IPS DF 19.7 (cell line): ENCODE measurements at regions not wholly inside any gene's neighbourhood (a gene's known extent, or its start where the extent isn't known, plus 50 kb on each side); places are given as distances from the start of the nearest gene placed in this dataset.
"Not testable (repeated sequence)": the region's sequence is repeated elsewhere in the genome, so short reads cannot be mapped to it uniquely, and the experiment has no call there.

Experiments used
- DNase-seq: peaks from one replicate; pipeline ENCODE4 v3.0.0-alpha.2; 2013; ENCODE audit warnings: low read depth, low spot score

GRCh38 chr5:84790406-84790805 lies 405.7 kb upstream of the EDIL3 start:
- DNase-seq: no peak

DNA sequence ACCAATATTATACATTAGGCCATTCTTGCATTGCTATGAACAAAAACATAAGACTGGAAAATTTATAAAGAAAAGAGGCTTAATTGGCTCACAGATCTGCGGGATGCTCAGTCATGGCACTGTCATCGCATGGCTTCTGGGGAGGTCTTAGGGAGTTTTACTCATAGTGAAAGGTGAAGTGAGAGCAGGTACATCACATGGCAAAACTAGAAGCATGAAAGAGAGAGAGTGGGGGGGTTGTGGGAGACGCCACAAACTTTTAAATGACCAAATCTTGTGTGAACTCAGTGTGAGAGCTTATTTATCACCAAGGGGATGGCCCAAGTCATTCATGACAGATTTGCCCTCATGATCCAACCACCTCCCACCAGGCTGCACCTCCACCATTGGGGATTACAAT lies 398.3 kb upstream of the EDIL3 start:
- DNase-seq: no peak

- DNase-seq: no peak
These were observed 394.5 kb upstream of the EDIL3 start for GRCh38 chr5:84779186-84779585.

DNA sequence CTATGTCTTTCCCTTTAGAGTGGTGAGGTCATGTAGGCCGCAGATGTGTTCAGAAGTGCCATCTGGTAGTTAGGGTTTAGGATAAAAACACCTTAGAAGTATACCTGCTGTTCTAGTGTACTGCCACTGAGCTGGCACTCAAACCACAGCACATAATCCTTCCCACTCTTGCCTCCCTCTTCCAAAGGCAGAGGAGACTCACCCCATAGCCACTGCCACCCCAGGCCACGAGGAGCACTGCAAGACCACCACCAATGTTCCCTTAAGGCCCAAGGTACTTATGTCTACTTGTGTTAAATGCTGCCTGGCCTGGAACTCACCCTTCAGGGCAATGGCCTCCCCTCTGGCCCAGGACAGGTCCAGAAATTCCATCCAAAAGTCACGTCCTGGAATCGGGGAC lies 379.5 kb upstream of the EDIL3 start:
- no peak for DNase-seq

DNA sequence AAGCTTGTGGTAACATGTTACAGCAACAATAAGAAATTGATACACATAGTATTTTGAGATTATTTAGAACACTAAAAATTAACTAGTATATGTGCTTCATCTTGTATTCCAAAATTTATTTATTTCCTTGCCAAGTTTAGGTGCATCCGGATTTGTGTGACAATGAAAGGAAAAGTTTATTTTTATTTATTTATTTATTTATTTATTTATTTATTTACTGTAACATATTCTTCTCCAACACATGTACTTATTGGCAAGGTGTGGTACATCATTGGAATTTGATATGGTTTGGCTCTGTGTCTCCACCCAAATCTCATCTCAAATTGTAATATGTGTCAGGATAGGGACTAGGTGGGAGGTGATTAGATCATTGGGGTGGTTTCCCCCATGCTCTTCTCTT lies 373.3 kb upstream of the EDIL3 start:
- DNase-seq: no peak

- DNase-seq: no peak
These were observed 368.1 kb upstream of the EDIL3 start for GRCh38 chr5:84752780-84753179.

DNA sequence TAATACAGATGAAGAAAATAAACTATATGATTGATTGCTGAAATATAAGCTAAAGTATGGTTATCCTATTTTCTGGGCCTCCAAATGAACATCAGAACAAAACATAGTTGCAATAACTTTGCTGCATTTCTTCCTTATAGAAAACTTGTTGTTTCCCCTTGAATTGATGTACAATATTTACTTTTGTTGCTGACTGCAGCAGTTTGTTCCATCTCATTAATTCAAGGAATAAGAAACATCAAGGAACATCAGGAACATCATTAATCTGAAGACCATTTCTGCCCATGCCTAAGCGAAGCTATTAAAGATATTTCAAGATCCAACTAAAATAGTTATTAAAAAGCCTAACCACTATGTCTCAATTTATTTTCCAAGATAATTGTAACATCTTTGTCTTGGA lies 363.6 kb upstream of the EDIL3 start:
- DNase-seq: no peak

GRCh38 chr5:84746280-84746679 lies 361.6 kb upstream of the EDIL3 start:
- not testable (repeated sequence) for DNase-seq

GRCh38 chr5:84741056-84741455 lies 356.4 kb upstream of the EDIL3 start:
- DNase-seq: no peak

- no peak for DNase-seq
These were observed 344.6 kb upstream of the EDIL3 start for GRCh38 chr5:84729326-84729725.

GRCh38 chr5:84727708-84728107 lies 343.0 kb upstream of the EDIL3 start:
- no peak for DNase-seq

DNA sequence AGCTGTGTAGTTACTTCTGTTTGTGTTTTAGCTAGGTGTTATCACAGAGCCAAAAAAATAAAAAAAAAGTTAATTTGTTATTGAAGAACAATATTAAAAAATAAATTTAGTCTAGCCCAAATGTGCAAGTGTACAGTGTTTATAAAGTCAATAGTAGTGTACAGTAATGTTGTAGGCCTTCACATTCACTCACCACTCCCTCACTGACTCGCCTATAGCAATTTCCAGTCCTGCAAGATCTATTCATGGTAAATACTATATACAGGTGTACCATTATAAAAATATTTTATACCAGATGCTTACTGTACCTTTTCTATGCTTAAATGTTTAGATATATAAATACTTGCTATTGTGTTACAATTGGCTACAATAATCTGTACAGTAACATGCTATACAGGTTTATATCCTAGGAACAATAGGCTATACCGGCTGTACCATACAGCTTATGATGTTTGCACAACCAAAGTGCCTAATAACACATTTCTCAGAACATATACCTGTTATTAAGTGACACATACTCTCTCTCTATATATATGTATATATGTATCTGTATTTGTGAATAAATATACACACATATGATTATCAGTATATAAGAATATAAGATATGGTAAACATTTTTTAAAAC lies 341.4 kb upstream of the EDIL3 start:
- DNase-seq: no peak

- no peak for DNase-seq
These were observed 340.0 kb upstream of the EDIL3 start for GRCh38 chr5:84724683-84725082.

DNA sequence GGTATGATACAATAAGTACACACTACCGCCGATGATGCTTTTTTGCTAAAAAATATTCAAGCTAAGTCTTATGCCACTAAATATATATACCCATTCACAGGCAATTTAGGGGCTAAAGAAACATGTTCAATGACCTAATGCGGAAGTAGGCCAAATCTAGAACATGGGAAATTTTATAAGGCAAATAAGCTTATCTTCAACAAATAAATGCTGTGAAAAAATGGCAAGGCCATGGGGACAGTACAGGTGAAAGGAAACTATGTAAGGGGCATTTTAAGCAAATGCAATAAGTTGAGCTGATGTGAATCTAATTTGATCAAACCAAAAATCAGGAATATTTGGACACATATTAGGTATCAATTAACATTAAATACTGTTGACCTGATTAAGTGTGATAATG lies 339.5 kb upstream of the EDIL3 start:
- no peak for DNase-seq

GRCh38 chr5:84718377-84718776 lies 333.7 kb upstream of the EDIL3 start:
- DNase-seq: no peak

GRCh38 chr5:84715686-84716085 lies 331.0 kb upstream of the EDIL3 start:
- DNase-seq: no peak

DNA sequence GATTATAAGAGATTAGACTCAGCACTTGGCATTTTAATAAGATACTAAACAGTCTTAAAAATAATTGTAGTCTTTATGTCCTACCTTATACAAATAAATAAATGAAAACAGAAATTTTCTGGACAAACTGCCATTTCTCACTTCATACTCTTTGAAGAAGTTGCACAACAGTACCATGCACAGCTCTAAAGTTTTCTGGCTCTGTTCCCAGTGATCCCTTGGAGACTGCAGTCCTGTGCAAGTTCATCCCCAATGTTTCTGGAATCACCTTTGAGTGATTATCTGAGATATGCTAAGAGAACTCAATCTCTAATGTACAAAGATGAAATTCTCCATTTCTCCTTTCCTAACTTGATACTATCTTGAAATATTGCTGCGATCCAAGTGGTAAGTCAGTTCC lies 330.4 kb upstream of the EDIL3 start:
- no peak for DNase-seq

DNA sequence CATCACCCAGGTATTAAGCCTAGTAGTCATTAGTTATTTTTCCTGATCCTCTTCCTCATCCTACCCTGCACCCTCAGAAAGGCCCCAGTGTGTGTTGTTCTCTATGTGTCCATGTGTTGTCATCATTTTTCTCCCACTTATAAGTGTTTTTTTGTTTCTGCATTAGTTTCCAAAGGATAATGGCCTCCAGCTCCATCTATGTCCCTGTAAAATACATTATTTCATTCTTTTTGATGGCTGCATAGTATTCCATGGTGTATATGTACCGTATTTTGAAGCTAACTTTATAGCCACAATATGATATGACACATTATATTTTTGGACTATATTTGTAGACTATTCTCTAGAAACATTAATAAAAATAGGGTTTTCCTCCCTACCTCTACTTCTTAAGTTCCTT lies 324.4 kb upstream of the EDIL3 start:
- no peak for DNase-seq

- DNase-seq: no peak
These were observed 322.3 kb upstream of the EDIL3 start for GRCh38 chr5:84706678-84707641.

DNA sequence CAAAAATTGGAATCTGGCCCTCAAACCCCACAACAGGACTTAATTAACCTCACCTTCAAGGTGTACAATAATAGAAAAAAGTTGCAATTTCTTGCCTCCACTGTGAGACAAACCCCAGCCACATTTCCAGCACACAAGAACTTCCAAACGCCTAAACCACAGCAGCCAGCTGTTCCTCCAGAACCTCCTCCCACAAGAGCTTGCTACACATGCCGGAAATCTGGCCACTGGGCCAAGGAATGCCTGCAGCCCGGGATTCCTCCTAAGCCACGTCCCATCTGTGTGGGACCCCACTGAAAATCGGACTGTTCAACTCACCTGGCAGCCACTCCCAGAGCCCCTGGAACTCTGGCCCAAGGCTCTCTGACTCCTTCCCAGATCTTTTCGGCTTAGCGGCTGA lies 315.9 kb upstream of the EDIL3 start:
- DNase-seq: not testable (repeated sequence)

DNA sequence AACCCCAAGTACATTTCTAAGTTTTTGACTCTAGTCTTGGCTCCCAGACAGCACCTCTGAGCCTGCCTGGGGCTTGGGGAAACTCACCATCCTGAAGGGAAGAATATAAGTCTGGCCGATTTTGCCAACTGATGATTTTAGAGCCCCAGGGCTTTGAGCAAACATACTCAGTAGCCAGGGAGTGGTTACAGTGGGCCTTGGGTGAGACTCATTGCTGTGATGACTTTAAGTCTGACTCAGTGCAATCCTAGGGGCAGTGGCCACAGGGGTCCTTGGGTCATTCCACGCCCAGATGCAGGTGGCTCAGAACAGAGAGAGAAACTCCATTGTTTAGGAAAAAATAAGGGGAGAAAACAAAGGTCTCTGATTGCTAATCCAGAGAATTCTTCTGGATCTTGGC lies 312.0 kb upstream of the EDIL3 start:
- DNase-seq: no peak

DNA sequence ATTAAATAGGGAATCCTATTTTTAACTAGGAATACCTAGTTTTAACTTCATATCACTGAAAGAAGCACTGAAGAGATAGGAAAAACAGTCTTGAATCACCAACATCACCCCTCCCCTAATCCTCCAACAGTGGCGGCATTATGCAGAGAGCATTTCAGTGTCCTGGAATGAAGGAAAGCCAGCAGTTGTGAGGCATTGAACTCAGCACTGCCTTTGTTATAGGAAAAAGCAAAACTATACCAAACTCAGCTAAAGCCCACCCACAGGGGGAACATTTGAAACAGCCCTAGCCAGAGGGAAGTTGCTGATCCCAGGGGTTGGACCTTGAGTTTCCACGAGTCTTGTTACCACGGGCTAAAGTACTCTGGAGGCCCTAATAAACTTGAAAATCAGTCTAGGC lies 310.6 kb upstream of the EDIL3 start:
- no peak for DNase-seq

GRCh38 chr5:84693256-84693655 lies 308.6 kb upstream of the EDIL3 start:
- DNase-seq: no peak
